ENCODE measurements at regions not wholly inside any gene's neighbourhood (a gene's known extent, or its start where the extent isn't known, plus 50 kb on each side); places are given as distances from the start of the nearest gene placed in this dataset.

- Histone ChIP-seq H3K27me3 (no peaks in the 10 kb centered on the region), H3K4me1 (no peaks in the 10 kb centered on the region), H3K27ac (no peak overlapping the region), H3K9me3 (no peaks in the 10 kb centered on the region), H3K4me3 (no peak overlapping the region), H3K36me3 (no peaks in the 10 kb centered on the region)
- no peak for DNase-seq
- TF ChIP-seq CTCF (IDR thresholded peaks at IDR 0.05) (no peak), POLR2A (IDR thresholded peaks at IDR 0.05) (no peak)
- intact Hi-C loops (cut with DNase I; ENCODE audit: low total_unique reads), result no loop called here
Measured at GRCh38 chr2:155356250-155356649, 657.8 kb downstream of the KCNJ3 start.

GRCh38 chr2:155350783-155351580 lies 652.5 kb downstream of the KCNJ3 start:
- H3K9me3 ChIP-seq, result no peaks in the 10 kb centered on the region

GRCh38 chr2:155332016-155332415 lies 633.5 kb downstream of the KCNJ3 start:
- intact Hi-C loops (cut with DNase I; ENCODE audit: low total_unique reads), result no loop called here
- H3K36me3 ChIP-seq, result no peaks in the 10 kb centered on the region
- no peak for DNase-seq
- H3K27me3 ChIP-seq, result no peaks in the 10 kb centered on the region
- no peaks in the 10 kb centered on the region for H3K4me1 ChIP-seq
- H3K9me3 ChIP-seq, result no peaks in the 10 kb centered on the region
- no peak overlapping the region for H3K4me3 ChIP-seq
- H3K27ac ChIP-seq, result no peak overlapping the region
- TF ChIP-seq POLR2A (IDR thresholded peaks at IDR 0.05), result no peak
- no peak for TF ChIP-seq CTCF (IDR thresholded peaks at IDR 0.05)

More at GRCh38 chr2:155350783-155351580, 652.5 kb downstream of the KCNJ3 start:
- no peaks in the 10 kb centered on the region for H3K27me3 ChIP-seq
- TF ChIP-seq POLR2A (IDR thresholded peaks at IDR 0.05) (no peak), CTCF (IDR thresholded peaks at IDR 0.05) (no peak)
- no peak for DNase-seq
- H3K4me1 ChIP-seq, result no peaks in the 10 kb centered on the region
- no peak overlapping the region for H3K4me3 ChIP-seq
- H3K36me3 ChIP-seq, result no peaks in the 10 kb centered on the region
- intact Hi-C loops (cut with DNase I; ENCODE audit: low total_unique reads), result no loop called here
- no peak overlapping the region for H3K27ac ChIP-seq

- H3K4me1 ChIP-seq, result no peaks in the 10 kb centered on the region
- no peak overlapping the region for H3K27ac ChIP-seq
- no peaks in the 10 kb centered on the region for H3K27me3 ChIP-seq
- no peaks in the 10 kb centered on the region for H3K9me3 ChIP-seq
- no peak for DNase-seq
- H3K36me3 ChIP-seq, result no peaks in the 10 kb centered on the region
- no peak overlapping the region for H3K4me3 ChIP-seq
- TF ChIP-seq POLR2A (IDR thresholded peaks at IDR 0.05) (no peak), CTCF (IDR thresholded peaks at IDR 0.05) (no peak)
- intact Hi-C loops (cut with DNase I; ENCODE audit: low total_unique reads), result no loop called here
Measured at GRCh38 chr2:155320236-155320635, 621.7 kb downstream of the KCNJ3 start.

GRCh38 chr2:155318710-155319109 lies 620.2 kb downstream of the KCNJ3 start:
- Histone ChIP-seq H3K9me3 (no peaks in the 10 kb centered on the region), H3K4me3 (no peak overlapping the region)
- intact Hi-C loops (cut with DNase I; ENCODE audit: low total_unique reads), result no loop called here

More at GRCh38 chr2:155318710-155319109, 620.2 kb downstream of the KCNJ3 start:
- no peaks in the 10 kb centered on the region for H3K27me3 ChIP-seq
- no peaks in the 10 kb centered on the region for H3K4me1 ChIP-seq
- H3K36me3 ChIP-seq, result no peaks in the 10 kb centered on the region
- TF ChIP-seq POLR2A (IDR thresholded peaks at IDR 0.05), result no peak
- TF ChIP-seq CTCF (IDR thresholded peaks at IDR 0.05), result no peak
- no peak for DNase-seq
- H3K27ac ChIP-seq, result no peak overlapping the region
